HFF-Myc (cell line): ENCODE measurements at regions not wholly inside any gene's neighbourhood (a gene's known extent, or its start where the extent isn't known, plus 50 kb on each side); places are given as distances from the start of the nearest gene placed in this dataset.

Experiments
- DNase-seq: peaks from one replicate; pipeline ENCODE4 v3.0.0-alpha.2; 2011; ENCODE audit warnings: low read depth; ENCODE audit errors: extremely low read depth
- H3K4me3 ChIP-seq: replicated peaks from 2 replicates; pipeline ENCODE4 v1.5.1; 2011; ENCODE audit warnings: low read depth, mild to moderate bottlenecking, control low read depth, low read length
- CTCF ChIP-seq: IDR thresholded peaks from 2 replicates; pipeline ENCODE4 v1.5.1; 2012; ENCODE audit warnings: mild to moderate bottlenecking, low read depth, low read length, control low read depth; ENCODE audit errors: missing control alignments

DNA sequence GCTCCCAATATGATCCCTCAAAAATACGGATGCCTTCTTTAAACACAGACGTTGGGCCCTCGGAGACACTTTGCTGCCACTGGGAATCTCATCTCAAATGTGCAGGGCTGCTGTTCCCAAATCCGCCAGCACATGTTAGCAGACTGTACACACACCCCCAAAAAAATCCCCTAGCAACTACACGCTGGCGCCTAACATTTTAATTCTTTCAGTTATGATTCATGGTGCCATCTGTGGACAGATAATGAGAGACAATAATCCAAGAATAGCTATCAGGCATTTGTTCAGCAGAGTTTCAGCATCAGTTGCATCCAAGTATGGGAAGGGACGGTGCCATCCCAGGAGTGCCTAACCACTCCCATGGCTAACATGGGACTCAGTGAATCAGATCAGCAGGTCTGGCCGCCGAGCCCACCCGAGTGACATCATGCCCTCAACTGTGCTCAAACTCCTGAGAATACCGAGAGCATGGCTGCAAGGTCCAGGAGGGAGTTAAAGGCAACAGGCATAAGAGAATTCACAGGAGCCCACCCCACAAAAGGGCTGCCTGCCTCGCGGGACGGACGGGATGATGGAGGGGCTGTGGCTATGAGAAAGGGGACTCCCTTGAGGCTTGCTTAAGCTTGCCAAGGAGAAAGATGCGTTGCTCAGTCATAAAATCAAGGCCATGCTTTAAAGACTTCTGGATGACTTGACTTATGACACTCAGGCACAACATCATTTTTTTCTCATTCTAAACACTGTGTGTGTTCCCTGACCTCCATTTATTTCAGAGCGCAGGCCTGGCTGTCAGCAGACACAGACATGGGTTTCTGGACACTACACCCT lies 337.0 kb downstream of the SHANK2 start:
- DNase-seq = no peak
- TF ChIP-seq CTCF = no peak
- no peak overlapping the region for H3K4me3 ChIP-seq

- no peak overlapping the region for H3K4me3 ChIP-seq
- TF ChIP-seq CTCF = no peak
- DNase-seq = no peak
Observed at GRCh38 chr11:70916351-70916750, 336.0 kb downstream of the SHANK2 start.

DNA sequence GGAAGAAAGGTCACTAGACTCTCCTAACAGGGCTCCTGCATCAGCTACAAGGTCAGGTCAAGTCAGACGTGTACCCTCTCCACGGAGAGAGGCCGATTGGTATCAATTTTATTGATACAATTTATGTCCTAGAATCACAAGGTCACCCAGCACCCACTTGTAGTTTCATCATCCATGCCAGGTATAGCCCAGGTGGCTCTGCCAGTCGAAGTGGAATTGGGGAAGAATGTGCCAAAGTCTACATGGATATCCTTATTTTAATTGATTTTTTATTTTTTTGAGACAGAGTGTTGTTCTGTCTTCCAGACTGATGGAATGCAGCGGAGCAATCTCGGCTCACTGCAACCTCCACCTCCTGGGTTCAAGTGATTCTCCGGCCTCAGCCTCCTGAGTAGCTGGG lies 334.1 kb downstream of the SHANK2 start:
- no peak for DNase-seq
- no peak overlapping the region for H3K4me3 ChIP-seq
- no peak for TF ChIP-seq CTCF

GRCh38 chr11:70921804-70922203 lies 330.6 kb downstream of the SHANK2 start:
- TF ChIP-seq CTCF = no peak
- H3K4me3 ChIP-seq = no peak overlapping the region
- DNase-seq = no peak

DNA sequence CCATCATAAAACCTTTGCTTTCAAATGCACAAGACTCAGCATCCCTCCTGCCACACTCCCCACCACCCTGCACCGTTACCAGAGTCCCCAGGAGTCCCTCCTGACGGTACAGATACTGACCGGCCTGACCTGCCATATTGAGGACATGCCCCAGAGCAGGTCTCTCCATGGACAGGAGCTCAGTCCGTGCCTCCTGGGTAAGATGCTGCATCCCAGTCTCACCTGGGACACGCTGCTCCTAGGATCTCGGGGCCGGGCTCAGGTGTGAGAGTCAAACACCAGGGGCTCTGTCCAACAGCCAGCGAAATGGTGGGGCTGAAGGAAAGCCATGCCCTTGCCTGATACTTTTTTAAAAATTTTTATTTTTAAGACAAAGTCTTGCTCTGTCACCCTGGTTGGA lies 328.3 kb downstream of the SHANK2 start:
- H3K4me3 ChIP-seq = no peak overlapping the region
- TF ChIP-seq CTCF = no peak
- no peak for DNase-seq

- no peak for TF ChIP-seq CTCF
- DNase-seq = no peak
- no peak overlapping the region for H3K4me3 ChIP-seq
Observed at GRCh38 chr11:70925238-70925637, 327.1 kb downstream of the SHANK2 start.
